Nephron progenitor cell (in vitro differentiated cells): ENCODE measurements at regions not wholly inside any gene's neighbourhood (a gene's known extent, or its start where the extent isn't known, plus 50 kb on each side); places are given as distances from the start of the nearest gene placed in this dataset.

Experiments used
- DNase-seq: peaks from one replicate; pipeline ENCODE4 v3.0.0; 2021
- H3K27ac Mint-ChIP-seq: 2 replicates; pipeline ENCODE4 v1.8.0; 2021; ENCODE audit warnings: mild to moderate bottlenecking, moderate library complexity, mixed read lengths
- H3K27me3 Mint-ChIP-seq: 2 replicates; pipeline ENCODE4 v1.8.0; 2021; ENCODE audit warnings: mild to moderate bottlenecking, low read depth, mixed read lengths; ENCODE audit not compliant: poor library complexity
- H3K36me3 Mint-ChIP-seq: 2 replicates; pipeline ENCODE4 v1.8.0; 2021; ENCODE audit warnings: low read depth, mixed read lengths
- H3K4me1 Mint-ChIP-seq: 2 replicates; pipeline ENCODE4 v1.8.0; 2021; ENCODE audit warnings: mixed read lengths
- H3K4me3 Mint-ChIP-seq: 2 replicates; pipeline ENCODE4 v1.8.0; 2021; ENCODE audit warnings: mild to moderate bottlenecking, moderate library complexity, mixed read lengths
- H3K9me3 Mint-ChIP-seq: 2 replicates; pipeline ENCODE4 v1.8.0; 2021; ENCODE audit warnings: mild to moderate bottlenecking, moderate library complexity, mixed read lengths
- CTCF ChIP-seq: fragments of 200-600 bp; sonication (generic); IDR thresholded peaks from 2 replicates; pipeline ENCODE4 v1.5.0; 2021; ENCODE audit warnings: antibody characterized with exemption

- Mint-ChIP-seq H3K27ac (no peak overlapping the region), H3K36me3 (no peaks in the 10 kb centered on the region), H3K4me3 (no peak overlapping the region), H3K27me3 (peaks cover 7% of the 10 kb centered on the region), H3K9me3 (peaks cover 5% of the 10 kb centered on the region), H3K4me1 (peaks cover 40% of the 10 kb centered on the region)
- TF ChIP-seq CTCF, result no peak
- no peak for DNase-seq
These were observed 367.2 kb upstream of the ZNF32 start for GRCh38 chr10:44015702-44016500.

GRCh38 chr10:44014644-44015250, 366.1 kb upstream of the ZNF32 start:
- Mint-ChIP-seq H3K36me3 (no peaks in the 10 kb centered on the region), H3K9me3 (peaks cover 5% of the 10 kb centered on the region), H3K27ac (no peak overlapping the region), H3K4me3 (no peak overlapping the region), H3K4me1 (peaks cover 52% of the 10 kb centered on the region), H3K27me3 (peaks cover 7% of the 10 kb centered on the region)
- DNase-seq, result no peak
- TF ChIP-seq CTCF, result no peak

GRCh38 chr10:44013981-44014380, 365.3 kb upstream of the ZNF32 start:
- peaks cover 60% of the 10 kb centered on the region for H3K4me1 Mint-ChIP-seq
- no peaks in the 10 kb centered on the region for H3K36me3 Mint-ChIP-seq
- H3K27me3 Mint-ChIP-seq, result peaks cover 7% of the 10 kb centered on the region
- H3K27ac Mint-ChIP-seq, result no peak overlapping the region
- no peak overlapping the region for H3K4me3 Mint-ChIP-seq
- no peak for TF ChIP-seq CTCF
- DNase-seq, result no peak
- peaks cover 5% of the 10 kb centered on the region for H3K9me3 Mint-ChIP-seq

GRCh38 chr10:44012921-44013320, 364.2 kb upstream of the ZNF32 start:
- Mint-ChIP-seq H3K27me3 (peaks cover 7% of the 10 kb centered on the region), H3K27ac (no peak overlapping the region), H3K4me1 (peaks cover 69% of the 10 kb centered on the region), H3K36me3 (no peaks in the 10 kb centered on the region), H3K9me3 (peaks cover under 1% of the 10 kb centered on the region), H3K4me3 (no peak overlapping the region)
- DNase-seq, result no peak
- no peak for TF ChIP-seq CTCF

GRCh38 chr10:44011603-44011981, 362.9 kb upstream of the ZNF32 start:
- Mint-ChIP-seq H3K27ac (no peak overlapping the region), H3K4me3 (no peak overlapping the region), H3K27me3 (peaks cover 7% of the 10 kb centered on the region), H3K9me3 (no peaks in the 10 kb centered on the region), H3K4me1 (peaks cover 72% of the 10 kb centered on the region), H3K36me3 (no peaks in the 10 kb centered on the region)
- no peak for TF ChIP-seq CTCF
- DNase-seq, result no peak
